ENCODE measurements at regions not wholly inside any gene's neighbourhood (a gene's known extent, or its start where the extent isn't known, plus 50 kb on each side); places are given as distances from the start of the nearest gene placed in this dataset.

GRCh38 chr18:75643083-75643482, 215.6 kb upstream of the SMIM21 start:
- no peak for TF ChIP-seq CTCF (IDR thresholded peaks at IDR 0.05; ENCODE audit: borderline replicate concordance, insufficient read depth, low read depth, low read length)
- no peak overlapping the region for H3K4me3 ChIP-seq (ENCODE audit: low read depth, low read length)

- TF ChIP-seq CTCF (IDR thresholded peaks at IDR 0.05; ENCODE audit: borderline replicate concordance, insufficient read depth, low read depth, low read length): no peak
- H3K4me3 ChIP-seq (ENCODE audit: low read depth, low read length): no peak overlapping the region
Observed at GRCh38 chr18:75639472-75639831, 211.9 kb upstream of the SMIM21 start.

GRCh38 chr18:75638776-75639471, 211.4 kb upstream of the SMIM21 start:
- TF ChIP-seq CTCF (IDR thresholded peaks at IDR 0.05; ENCODE audit: borderline replicate concordance, insufficient read depth, low read depth, low read length): no peak
- no peak overlapping the region for H3K4me3 ChIP-seq (ENCODE audit: low read depth, low read length)

- H3K4me3 ChIP-seq (ENCODE audit: low read depth, low read length): no peak overlapping the region
- TF ChIP-seq CTCF (IDR thresholded peaks at IDR 0.05; ENCODE audit: borderline replicate concordance, insufficient read depth, low read depth, low read length): no peak
Observed at GRCh38 chr18:75638223-75638775, 210.8 kb upstream of the SMIM21 start.

GRCh38 chr18:75635096-75635495, 207.6 kb upstream of the SMIM21 start:
- TF ChIP-seq CTCF (IDR thresholded peaks at IDR 0.05; ENCODE audit: borderline replicate concordance, insufficient read depth, low read depth, low read length): no peak
- no peak overlapping the region for H3K4me3 ChIP-seq (ENCODE audit: low read depth, low read length)

- no peak overlapping the region for H3K4me3 ChIP-seq (ENCODE audit: low read depth, low read length)
- TF ChIP-seq CTCF (IDR thresholded peaks at IDR 0.05; ENCODE audit: borderline replicate concordance, insufficient read depth, low read depth, low read length): no peak
Observed at GRCh38 chr18:75625966-75626365, 198.5 kb upstream of the SMIM21 start.

- no peak for TF ChIP-seq CTCF (IDR thresholded peaks at IDR 0.05; ENCODE audit: borderline replicate concordance, insufficient read depth, low read depth, low read length)
- no peak overlapping the region for H3K4me3 ChIP-seq (ENCODE audit: low read depth, low read length)
Observed at GRCh38 chr18:75624869-75625268, 197.4 kb upstream of the SMIM21 start.

All from GM12875 (cell line).